Stomach (tissue), 4 donors: ENCODE measurements at regions not wholly inside any gene's neighbourhood (a gene's known extent, or its start where the extent isn't known, plus 50 kb on each side); places are given as distances from the start of the nearest gene placed in this dataset.

ENCODE experiments used
- CTCF ChIP-seq, 7 experiments: fragments of 450-650 bp in 4 of 7; fragments of 200-600 bp in 3 of 7; sonication (generic) in 3 of 7; IDR thresholded peaks; one replicate each; pipeline ENCODE4 v1.5.1; 2016 to 2019; ENCODE audit warnings: antibody characterized with exemption in 7 of 7, control low read depth in 2 of 7, mild to moderate bottlenecking in 1 of 7
- EP300 ChIP-seq: sonication (generic); formaldehyde crosslinking; IDR thresholded peaks from one replicate; pipeline ENCODE4 v1.6.1; 2017; ENCODE audit warnings: antibody characterized with exemption
- POLR2A ChIP-seq, 4 donors: fragments of 450-650 bp; IDR thresholded peaks; one replicate each; pipeline ENCODE4 v1.6.1; 2016; ENCODE audit warnings: antibody characterized with exemption in 4 of 4, control low read depth in 2 of 4, mild to moderate bottlenecking in 1 of 4, moderate library complexity in 1 of 4
- POLR2AphosphoS5 ChIP-seq, 3 donors: sonication (generic); formaldehyde crosslinking; IDR thresholded peaks; one replicate each; pipeline ENCODE4 v1.6.1; 2016; ENCODE audit warnings: antibody characterized with exemption in 3 of 3

GRCh38 chr1:80639777-80640533 is 1160.8 kb upstream of the ADGRL2 start:
- TF ChIP-seq EP300, result no peak
- TF ChIP-seq POLR2A (IDR thresholded peaks at IDR 0.05), result no peak
- no peak for TF ChIP-seq CTCF (IDR thresholded peaks at IDR 0.05)
- no peak for TF ChIP-seq POLR2AphosphoS5 (IDR thresholded peaks at IDR 0.05)
